GM12875 (cell line): ENCODE measurements at regions not wholly inside any gene's neighbourhood (a gene's known extent, or its start where the extent isn't known, plus 50 kb on each side); places are given as distances from the start of the nearest gene placed in this dataset.

ENCODE experiments used
- H3K4me3 ChIP-seq: one replicate; pipeline ENCODE4 v1.5.1; 2011; ENCODE audit warnings: low read depth, low read length, control low read depth
- TF ChIP-seq, protein P1 (sequence below): IDR thresholded peaks from 2 replicates; pipeline ENCODE4 v1.5.1; 2011; ENCODE audit warnings: low read depth, mild to moderate bottlenecking, control low read depth, inconsistent platforms, low read length, moderate library complexity, borderline replicate concordance; ENCODE audit not compliant: insufficient read depth

DNA sequence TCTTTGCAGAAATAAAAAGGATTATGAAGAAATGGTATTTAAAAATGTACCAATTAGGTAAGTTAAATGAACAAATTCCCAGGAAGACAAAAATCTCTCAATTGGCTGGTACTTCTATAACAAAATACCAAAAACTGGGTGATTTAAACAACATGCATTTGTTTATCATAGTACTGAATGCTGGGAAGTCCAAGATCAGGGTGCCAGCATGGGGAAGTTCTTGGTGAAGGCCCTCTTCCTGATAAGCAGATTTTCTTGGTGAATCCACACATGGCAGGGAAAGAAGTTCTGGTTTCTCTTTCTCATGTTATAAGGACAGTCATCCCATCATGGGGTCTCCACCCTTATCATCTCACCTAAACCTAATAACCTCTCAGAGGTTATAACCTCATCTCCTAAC lies 271.6 kb upstream of the SETBP1 start:
- TF ChIP-seq, protein P1, sequence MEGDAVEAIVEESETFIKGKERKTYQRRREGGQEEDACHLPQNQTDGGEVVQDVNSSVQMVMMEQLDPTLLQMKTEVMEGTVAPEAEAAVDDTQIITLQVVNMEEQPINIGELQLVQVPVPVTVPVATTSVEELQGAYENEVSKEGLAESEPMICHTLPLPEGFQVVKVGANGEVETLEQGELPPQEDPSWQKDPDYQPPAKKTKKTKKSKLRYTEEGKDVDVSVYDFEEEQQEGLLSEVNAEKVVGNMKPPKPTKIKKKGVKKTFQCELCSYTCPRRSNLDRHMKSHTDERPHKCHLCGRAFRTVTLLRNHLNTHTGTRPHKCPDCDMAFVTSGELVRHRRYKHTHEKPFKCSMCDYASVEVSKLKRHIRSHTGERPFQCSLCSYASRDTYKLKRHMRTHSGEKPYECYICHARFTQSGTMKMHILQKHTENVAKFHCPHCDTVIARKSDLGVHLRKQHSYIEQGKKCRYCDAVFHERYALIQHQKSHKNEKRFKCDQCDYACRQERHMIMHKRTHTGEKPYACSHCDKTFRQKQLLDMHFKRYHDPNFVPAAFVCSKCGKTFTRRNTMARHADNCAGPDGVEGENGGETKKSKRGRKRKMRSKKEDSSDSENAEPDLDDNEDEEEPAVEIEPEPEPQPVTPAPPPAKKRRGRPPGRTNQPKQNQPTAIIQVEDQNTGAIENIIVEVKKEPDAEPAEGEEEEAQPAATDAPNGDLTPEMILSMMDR, result no peak

DNA sequence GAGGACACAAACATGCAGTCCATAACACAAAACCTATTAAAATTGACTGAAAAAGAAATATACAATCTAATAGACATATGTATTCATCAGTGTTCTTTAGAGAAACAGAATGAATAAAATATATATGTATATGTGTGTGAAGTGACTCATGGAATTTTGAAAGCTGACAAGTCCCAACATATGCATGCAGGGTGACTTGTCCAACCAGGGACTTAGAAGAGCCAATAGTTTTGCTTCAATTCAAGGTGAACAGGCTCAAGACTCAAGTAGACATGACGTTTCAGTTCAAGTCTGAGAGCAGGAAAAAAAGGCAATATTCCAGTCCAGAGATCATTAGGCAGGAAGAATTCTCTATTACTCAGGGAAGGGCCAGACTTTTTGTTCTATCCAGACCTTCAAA lies 271.2 kb upstream of the SETBP1 start:
- no peak overlapping the region for H3K4me3 ChIP-seq
- TF ChIP-seq, protein P1, result no peak

More for the DNA sequence above, 271.6 kb upstream of the SETBP1 start:
- no peak overlapping the region for H3K4me3 ChIP-seq

DNA sequence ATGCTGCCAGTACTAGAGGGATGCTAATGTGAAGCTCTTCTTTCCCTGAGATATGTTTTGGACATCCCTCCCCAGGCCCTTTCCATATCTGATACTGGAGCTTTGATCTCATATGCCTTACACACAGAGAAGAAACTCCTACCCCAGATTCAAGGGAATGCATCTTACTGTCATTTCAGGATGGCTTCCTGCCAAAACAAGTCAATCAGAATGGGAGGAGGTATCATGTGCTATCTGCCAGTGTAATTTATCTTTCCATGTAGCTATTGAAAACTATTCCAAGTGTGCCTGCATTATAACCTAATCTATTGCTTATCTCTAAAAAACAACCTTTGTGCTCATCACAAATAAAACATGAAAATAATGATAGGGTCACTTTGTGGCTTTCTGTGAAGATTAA lies 269.9 kb upstream of the SETBP1 start:
- no peak overlapping the region for H3K4me3 ChIP-seq
- TF ChIP-seq, protein P1, result no peak

DNA sequence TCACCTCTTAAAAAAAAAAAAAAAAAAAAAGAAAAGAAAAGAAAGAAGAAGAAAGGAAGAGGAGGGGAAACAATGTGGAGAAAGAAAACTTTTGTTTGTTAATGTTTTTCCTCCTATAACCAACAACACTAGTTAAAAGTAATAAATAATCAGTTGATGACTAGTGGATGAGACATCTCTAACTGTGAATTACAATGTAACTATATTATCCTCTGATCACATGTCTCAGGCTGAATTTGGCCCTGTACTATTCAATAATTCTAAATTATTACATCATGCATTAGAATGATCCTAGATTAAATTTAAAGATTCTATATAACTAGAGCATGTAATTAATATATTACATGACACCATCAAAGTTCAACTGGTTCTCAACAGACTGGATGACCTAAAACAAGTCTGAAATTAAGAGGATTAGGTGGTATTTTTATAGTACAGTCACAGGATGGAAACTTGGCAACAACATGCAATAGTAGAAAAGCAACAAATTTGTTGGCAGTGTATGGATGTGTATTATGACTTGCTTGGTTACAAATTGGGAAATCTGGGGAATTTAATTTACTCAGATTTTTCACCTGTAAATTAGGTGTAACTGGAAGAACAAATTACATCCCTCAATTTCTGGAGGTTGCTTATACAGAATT lies 269.3 kb upstream of the SETBP1 start:
- TF ChIP-seq, protein P1, result no peak
- no peak overlapping the region for H3K4me3 ChIP-seq

DNA sequence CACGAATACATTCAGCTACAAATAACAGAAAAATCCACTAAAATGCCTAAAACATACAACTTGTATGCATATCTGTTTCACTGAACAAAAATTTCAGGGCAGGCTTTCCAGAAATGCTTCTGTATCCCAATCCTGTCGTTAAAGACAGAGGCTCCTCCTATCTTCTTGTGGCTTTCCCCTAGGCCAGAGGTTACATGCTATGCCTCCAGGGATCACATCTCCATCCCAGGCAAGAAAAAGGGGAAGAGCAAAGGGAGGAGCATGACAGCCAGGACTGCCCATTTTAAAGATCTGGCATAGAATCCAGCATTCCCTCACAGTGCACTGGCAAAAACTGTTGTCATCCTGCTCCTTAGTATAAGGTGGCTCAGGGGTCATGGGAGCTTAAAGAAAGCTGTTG lies 268.7 kb upstream of the SETBP1 start:
- TF ChIP-seq, protein P1, result no peak
- H3K4me3 ChIP-seq, result no peak overlapping the region

DNA sequence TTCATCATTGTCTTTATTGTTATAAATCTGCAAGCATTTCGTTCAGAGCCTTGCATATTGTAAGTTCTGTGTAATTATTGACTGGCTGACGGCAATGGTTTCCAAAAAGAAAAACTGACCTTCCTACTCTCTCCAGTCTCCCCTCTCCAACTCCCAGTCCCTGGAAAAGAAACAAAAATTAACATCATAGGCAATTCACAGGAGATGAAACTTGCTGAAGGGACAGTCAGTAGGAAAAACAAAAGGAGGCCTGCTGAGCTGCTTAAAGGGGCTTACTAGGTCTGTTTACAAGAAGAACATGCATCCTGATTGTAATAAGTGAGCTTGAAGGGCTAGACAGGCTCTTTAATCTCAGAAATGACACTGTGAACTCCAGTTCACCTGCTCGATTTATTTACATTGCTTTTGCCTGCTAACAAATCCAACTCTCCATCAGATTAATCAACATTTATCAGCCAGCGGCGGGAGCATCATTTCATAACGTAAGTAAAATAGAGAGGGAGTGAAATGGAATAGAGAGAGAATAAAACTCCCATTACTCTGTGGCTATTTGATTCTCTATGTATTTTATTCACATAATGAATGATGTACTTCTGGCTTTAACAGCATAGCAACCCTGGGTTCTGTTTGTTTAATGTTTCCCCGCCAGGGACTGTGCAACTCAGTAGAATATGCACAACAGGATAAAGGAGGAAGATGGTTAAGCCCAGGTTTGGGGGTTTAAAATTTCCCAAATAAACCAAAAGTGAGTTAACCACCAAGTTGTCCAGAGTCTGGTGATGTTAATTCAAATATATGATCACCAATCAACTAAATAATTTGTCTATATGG lies 256.7 kb upstream of the SETBP1 start:
- no peak overlapping the region for H3K4me3 ChIP-seq
- TF ChIP-seq, protein P1, result no peak

DNA sequence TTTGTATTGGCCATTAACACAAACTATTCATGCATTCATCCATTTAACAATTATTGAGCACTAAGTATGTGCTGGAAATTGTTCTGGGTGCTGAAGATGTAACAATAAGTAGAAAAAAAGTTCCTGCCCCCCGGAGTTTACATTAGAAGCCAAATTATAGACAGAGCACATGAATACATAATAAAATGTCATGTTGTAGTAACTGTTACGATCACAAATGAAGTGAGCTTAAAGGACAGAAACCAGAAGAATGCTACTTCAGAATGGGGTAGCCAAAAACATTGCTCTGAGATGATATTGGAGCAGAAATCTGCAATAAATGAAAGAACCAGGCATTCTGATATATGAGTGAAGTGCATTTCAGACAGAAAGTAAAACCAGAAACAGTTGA lies 256.0 kb upstream of the SETBP1 start:
- TF ChIP-seq, protein P1, result no peak
- H3K4me3 ChIP-seq, result no peak overlapping the region
